NCI-H2081 (cell line): ENCODE measurements at regions not wholly inside any gene's neighbourhood (a gene's known extent, or its start where the extent isn't known, plus 50 kb on each side); places are given as distances from the start of the nearest gene placed in this dataset.

ENCODE experiments used
- DNase-seq, 2 experiments: peaks; one replicate each; lab custom pipeline; 2025; lab: John Stamatoyannopoulos, UW

DNA sequence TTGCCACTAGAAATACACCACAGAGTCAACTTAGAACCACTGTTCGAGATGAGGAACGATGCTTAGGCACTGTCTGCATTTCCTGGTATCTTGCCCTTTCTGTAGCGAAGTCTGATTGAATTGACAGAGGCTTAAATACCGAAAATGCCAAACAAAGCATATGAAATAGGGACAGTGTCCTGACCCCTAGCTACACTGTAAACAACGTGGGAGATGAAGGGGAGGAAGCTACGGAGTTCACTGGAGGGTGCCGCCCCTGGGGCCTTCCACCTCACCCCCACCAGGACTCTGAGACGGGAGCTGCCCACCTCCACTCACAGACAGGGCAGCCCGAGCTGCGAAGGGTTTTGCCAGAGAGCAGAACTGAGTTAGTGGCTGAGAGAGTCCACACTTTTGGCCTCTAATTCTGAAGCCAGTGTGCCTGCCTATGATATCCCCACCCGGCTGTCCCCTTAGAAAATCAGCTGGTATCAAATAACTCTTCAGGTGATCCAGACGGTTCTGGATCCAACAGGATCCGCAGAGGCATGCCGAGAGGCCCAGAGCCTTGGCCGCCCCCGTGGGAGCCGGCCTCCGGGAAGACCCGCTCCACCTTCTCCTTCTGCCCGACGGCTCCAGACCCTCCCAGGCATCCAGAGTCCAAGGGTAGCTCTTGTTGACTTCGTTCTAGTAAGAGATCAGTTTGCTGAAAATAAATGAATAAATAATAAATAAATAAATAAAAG lies 230.7 kb upstream of the DIO3 start:
- no peak for DNase-seq

DNA sequence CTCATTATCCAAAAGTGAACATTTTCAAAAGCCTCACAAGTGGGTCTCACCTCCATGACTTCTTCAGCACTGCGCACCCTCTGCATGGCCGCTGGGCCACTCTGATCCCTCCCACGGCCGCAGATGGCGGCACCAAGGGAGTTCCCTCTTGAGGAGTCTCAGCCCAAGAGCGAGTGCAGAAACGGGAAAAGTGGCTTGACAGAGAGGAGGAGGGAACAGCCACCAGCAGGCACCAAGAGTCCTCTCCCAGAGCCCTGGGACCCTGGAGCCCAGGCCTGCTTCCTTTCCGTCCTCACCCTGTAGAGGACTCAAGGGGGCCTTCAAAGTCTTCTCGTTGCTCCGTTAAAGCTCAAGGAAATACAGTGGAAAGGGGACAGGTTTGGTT lies 230.2 kb upstream of the DIO3 start:
- no peak for DNase-seq

DNA sequence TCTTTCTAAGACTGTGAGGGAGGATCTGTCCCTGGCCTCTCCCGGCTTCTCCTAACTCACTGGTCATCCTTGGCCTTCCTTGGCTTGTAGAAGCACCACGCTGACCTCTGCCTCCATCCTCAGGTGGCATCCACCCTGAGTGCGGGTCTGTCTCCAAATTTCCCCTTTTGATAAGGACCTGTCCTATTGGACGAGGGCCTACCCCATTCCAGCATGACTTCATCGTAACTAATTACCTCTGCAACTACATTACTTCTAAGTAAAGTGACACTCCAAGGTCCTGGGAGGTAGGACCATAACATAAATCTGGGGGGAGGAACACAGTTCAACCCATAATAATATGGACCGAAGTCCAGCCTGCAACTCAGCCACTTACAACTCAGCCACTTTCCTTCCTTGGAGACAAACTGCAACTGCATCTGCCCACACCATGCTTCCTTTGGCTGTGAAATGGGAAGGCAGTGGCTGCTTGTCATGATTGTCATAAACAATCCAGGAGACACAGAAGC lies 229.6 kb upstream of the DIO3 start:
- no peak for DNase-seq

DNA sequence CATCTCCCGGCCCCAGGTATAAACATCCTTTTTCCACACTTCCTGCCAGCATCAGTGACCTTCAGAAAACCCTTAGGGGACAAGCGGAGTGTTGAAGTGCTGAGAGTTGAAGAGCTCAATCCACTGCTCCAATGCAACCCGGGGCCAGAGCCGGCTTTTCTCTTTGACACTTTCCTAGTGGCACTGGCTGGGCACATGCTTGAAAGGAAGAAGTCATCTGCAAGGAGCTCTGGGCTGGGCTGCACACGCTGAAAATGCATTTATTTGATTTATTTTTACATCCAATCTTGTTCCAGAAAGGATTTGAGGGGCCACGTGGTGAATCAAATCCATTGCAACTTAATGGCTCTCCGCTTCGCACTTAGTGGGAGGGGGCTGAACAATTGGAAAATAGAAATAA lies 229.0 kb upstream of the DIO3 start:
- no peak for DNase-seq

DNA sequence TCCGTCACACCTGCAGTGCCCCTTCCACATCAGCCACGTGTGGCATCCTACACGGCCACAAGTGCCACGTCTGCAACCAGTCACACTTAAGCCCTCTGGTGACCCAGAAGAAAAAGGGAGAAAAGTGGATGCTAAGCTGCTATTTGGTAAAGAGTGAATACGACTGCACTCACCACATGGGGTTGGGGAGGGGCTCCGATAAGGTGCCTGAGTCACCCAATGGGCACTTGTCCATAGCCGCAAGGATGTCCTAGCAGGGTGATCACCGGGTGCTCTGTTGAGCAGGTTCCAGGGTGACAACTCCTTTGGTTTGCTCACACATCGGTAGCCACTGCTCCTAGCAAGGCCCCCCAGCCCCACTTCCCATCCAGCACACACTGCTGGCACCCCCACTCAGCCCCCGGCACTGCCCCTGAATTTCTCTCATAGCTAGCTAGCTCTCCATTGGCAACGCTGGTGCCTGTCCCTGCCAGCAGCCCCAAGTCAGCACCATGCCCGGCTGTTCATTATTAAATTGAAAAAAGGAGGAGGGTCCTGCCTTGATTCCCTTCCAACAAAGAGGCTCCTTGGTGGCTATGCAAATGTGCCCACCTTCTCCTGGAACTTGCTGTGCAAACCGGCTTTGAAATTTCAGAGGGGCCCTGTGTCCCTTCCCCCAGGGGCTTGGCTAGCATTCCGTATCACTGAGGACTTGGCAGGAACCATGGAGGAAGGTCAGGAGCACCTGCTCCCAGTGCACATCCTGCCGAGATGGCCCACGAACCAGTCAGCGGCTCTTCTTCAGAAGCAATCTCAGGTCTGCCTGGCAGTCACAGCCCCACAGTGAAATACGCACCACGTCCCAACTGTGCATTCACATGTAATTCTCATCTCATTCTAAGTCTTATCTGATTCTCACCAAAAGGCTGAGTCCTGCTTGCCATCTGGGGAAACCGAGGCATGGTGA lies 227.7 kb upstream of the DIO3 start:
- no peak for DNase-seq

DNA sequence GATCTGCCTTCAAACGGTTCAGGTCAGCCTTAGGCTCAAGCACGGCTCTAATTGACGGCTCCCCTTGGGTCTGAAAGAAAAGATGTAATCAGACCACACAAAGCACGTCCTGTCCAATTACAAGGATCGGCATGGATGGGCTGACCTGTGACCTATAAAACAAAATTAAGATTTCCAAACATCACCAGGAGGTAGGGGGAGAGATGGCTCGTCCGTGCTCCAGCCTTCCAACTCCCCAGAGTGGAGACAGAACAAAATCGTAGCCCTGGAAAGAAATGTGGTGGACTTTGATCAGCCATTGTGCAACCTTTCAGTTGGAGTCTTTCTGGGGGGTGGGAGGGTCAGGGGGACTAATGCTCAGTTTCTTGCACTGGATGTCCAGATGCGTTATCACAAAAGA lies 226.6 kb upstream of the DIO3 start:
- DNase-seq = no peak

DNA sequence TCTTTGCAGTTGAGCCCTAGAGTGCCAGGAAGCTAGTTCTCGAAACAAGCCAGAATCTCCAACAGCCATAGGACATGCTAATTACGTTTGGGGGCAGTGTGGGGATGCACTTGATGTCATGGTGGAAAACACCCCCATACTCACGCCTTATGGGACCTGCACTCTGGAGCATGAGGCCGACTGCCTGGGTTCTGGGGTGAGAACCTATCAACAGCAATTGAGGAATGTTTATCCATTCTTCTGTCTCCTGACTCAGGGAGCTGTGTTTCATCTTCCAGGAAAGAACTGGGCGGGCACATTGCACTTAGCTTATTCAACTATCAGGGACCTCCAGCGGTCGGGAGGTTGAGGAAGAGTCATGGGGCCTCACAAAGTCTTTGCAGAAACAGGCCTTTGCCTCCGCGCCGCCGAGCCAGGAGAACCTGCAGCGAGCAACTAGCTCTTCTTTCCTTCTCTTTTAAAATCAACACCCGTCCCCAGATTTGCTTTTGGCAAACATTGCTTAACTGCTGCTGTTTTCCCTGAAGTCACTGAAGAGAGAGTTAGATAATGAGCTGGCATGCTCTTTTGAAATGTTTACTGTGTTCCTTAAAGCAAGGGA lies 226.1 kb upstream of the DIO3 start:
- DNase-seq = no peak

DNA sequence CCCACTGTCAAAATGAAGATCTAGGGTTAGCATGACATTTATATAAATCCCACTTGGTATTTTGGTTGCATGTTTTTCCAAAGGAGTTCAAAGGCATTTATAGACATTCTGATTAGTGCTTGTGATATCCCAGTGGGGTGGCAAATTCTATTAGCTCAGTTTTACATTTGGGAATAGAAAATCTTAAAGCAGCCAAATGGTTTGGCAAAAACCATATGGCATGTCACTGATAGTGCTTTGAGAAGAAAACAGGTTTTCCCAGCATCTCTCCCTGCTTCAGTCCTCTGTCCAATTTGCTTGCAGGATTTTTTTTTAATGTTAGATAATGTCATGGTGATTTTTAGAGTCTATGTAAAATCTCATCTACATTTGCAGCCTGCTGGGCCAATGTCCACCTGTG lies 225.1 kb upstream of the DIO3 start:
- DNase-seq = no peak

DNA sequence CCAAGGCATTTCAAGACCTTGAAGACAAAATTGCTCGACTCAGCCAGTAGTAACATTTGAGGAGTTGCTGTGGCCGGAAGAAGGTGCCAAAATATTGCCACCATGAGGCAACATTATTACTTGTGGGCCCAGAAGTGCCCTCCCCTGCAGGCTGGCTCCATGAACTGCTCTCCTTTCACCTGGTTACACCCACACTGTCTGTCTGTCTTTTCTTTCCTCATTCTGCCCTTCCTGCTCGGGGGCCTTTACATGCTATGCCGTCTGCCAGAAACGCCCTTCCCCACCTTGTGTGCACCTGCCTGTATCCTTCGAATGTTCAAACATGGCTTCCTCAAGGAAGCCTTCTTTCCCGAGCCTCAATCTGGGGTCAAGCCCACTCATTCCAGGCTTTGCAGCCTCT lies 224.2 kb upstream of the DIO3 start:
- no peak for DNase-seq

DNA sequence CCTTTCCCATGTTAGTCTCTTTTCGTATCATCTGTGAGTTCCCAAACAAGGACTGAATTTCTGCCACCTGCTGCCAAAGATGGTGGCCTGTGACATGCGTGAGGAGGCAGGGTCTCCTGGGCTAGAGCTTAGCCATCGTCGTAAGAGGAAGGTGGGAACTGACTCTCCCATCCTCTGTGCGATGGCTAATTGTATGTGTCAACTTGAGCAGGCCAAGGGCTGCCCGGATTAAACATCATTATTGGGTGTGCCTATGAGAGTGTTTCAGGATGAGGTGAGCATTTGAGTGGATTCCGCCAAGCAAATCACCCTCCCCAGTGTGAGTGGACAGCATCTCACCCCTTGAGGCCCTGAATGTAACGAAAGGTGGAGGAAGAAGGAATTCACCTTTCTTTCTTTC lies 220.7 kb upstream of the DIO3 start:
- no peak for DNase-seq

DNA sequence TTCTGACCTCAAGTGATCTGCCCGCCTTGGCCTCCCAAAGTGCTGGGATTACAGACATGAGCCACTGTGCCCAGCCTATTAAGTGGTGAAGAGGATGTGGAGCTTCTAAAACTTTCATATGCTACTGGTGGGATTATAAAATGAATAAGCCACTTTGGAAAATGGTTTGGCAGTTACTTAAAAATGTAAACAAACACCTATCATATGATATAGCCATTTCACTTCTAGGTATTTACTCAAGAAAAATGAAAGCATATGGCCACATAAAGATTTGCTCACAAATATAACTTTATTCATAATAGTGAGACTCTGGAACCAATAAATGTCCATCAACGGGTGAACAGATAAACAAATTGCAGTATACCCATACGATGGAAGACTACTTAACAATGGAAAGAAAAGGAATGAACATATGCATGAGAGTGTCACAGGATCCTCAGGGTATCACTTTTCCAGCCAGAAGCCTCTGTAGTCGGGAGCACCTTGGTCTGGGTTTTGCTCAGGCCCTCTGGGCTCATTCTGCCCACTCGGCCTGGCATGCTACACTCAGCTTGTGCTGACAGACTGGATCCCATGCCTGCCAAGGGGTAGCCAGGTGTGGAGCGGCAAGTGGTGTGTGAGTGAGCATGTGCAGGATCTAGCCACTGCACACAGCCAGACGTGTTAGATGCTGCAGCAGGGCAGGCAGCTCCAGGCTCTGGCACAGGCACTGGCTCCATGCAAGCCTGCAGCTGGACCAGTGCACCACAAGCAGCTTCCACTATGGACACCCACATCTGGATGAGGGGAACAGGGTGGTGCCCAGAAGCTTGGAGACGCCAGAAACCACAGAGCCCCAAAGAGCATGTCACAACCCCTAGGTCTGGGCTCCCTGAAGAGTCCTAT lies 213.2 kb upstream of the DIO3 start:
- no peak for DNase-seq

DNA sequence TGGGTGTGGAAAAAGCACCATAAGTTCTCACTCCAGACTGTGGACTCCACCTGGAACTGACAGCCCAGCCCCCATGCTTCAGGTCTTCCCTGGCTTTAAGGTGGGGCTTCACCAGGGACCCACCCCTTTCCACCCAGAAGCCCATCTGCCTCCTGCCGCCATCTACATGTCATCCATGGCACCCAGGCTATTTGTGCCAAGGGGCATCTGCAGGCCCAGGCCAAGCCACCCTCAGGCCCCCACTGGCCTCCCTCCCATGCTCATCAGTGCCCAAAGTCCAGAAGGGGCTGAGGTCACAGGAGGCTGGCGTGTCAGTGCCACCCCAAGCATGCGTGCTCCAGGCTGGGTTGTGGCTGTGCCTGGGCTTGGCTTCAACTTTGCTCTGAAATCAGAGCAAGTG lies 212.2 kb upstream of the DIO3 start:
- no peak for DNase-seq

DNA sequence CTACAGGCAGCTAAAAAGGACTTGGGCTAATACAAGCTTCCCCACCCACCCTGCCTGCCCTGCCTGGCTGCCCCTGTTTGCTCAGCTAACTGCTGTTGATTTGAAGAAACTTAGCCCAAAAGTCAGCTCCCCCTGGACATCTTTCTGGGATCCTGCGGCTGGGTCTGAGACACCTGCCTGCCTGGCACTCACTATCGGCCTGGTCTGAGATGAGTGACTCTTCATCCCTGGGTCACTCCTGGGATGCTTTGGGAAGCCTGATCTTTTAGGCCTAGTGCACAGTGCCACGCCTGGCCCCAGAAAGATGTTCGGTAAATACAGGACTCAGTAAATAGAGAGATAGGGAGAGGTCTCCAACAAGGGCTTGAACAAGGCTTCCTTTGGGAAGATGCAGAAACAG lies 211.3 kb upstream of the DIO3 start:
- DNase-seq = no peak

DNA sequence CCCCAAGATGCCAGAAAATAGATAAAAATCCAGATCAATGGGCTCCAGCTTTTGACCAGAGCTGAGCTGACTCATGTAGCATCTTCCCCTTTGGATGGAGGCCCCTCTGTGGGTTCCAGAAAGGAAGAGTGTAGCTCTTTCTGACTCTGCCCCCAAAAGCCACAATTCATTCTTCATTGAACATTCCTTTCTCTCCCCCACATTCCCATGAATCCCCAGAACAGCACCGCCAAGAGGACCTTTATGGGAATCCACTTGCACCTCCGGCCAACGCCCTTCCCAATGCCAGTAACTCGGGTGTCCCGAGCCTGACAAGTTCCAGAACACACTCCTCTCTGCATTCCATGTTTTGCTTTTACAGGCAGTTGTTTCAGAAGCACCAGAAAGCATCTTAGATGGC lies 210.6 kb upstream of the DIO3 start:
- no peak for DNase-seq

DNA sequence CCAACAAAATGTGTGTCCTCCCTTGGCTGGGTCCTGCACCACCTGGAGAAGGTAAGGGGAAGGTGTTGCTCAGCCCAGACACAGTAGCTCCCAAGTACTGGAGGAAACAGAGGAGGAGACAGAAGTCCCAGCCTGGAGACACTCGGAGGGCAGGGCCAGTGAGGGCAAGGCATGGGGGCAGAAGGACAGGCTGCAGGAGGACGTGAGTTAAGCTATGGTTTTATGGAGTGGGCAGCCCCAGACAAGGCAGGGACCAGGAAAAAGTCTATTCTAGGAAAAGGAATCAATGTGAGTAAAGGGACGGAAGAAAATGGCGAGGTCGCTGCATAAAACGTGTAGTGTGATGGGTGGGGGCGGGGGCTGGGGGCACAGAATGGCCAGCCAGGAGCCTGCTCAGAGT lies 210.1 kb upstream of the DIO3 start:
- DNase-seq = no peak

DNA sequence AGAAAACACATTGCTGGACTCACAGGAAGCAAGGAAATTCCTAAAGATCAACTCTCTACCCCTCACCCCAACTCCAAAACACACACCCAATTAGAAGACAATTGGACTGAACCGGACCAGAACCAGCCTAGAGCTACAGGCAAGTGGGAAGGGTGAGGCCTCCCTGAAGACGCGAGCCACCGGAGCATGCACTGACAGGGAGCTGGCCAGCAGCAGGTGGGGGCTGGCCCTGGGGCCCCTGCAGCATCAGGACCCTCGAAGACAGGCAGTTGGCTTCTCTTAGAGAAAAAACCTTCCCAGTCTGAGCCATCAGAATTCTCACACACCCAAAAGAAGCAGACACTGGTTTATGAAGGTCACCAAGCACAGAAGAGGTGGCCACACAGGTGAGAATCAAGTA lies 209.5 kb upstream of the DIO3 start:
- DNase-seq = no peak

DNA sequence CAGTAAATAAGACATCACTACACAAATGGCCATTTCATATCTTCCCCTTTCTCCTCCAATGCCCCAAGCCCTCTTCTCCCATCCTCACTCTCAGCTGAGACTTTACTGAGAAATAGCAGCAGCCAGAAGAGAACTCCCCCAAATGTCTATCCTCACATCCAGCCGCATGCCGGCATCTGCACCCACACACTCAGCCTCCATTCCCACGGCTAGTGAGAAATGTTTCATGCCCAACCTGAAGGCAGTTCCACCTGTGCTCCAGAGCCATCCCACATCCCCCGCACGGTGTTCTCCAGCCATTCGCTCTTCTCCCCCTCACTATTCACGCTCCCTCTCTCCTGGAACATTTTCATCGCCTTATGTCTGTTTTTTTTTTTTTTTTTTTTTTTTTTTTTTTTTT lies 208.7 kb upstream of the DIO3 start:
- DNase-seq = no peak

DNA sequence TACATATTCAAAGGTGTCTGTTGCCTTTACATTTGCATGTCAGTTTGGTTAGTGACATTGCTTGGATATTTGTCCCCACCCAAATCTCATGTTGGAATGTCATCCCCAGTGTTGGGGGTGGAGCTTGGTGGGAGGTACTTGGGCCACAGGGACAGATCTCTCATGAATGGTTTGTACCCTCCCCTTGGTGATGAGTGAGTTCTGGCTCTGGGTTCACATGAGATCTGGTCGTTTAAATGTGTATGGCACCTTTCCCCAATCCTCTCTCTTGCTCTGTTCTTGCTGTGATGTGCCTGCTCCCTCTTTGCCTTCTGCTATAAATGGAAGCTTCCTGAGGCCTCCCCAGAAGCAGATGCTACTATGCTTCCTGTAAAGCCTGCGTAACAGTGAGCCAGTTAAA lies 207.9 kb upstream of the DIO3 start:
- no peak for DNase-seq

DNA sequence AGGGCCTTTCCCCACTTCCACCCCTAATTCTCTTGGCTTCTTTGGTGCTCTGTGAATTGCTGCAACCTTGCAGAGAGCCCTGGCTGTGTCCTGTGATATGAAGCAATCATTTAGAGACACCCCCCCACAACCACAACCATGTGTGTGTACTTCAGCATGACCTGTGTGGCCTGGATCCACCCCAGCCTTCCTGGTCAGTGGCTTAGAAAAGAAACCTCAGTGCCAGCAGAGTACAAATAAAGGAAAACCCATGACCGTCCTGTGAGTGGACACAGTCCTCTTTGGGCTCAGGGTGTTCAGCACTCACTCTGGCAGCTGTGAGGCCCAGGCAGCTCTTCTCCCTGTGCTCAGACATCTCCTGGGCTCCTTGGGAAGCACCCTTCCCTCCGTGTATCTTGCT lies 206.6 kb upstream of the DIO3 start:
- no peak for DNase-seq

DNA sequence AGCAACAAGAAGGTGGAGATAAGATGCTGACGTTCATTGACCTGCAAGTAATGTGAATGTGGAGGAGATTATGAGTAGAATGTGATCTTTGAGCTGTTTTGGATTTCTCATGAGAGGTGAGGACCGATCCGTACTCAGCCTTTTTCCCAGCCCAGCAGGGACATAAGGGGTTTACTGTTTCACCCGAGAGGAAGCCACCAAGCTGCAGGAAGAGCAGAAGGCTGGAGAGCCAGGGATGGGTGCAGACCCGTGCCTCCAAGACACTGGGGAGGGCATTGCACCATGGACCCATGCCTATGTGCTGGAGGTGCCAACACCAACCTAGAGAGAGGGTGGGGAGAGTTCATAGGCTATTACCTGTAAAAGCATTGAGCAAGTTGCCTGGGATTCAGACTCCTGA lies 206.0 kb upstream of the DIO3 start:
- no peak for DNase-seq

DNA sequence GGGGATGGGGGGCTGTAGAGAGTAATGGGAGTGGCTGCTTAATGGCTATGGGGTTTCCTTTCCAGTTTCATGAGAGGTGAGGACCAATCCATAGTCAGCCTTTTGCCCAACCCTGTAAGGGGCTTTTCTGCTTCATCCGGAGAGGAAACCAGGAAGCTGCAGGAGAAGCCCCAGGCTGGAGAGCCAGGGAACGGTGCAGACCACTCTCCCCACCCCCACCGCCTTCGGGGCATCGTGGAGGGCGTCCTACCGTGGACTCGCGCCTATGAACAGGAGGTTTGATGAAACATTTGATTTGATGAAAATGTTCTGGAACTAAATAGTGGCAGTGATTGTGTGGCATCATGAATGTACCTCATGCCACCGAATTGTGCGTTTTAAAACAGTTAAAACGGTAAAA lies 204.3 kb upstream of the DIO3 start:
- DNase-seq = no peak
